Neural cell (in vitro differentiated cells): ENCODE measurements at regions not wholly inside any gene's neighbourhood (a gene's known extent, or its start where the extent isn't known, plus 50 kb on each side); places are given as distances from the start of the nearest gene placed in this dataset.

Experiments used
- H2AFZ ChIP-seq: fragments of 200-600, 300-800 bp; sonication (generic), shearing (Covaris generic); 2 replicates; pipeline ENCODE4 v1.6.0; 2014; ENCODE audit warnings: low read depth, mild to moderate bottlenecking, antibody characterized with exemption, low read length, moderate library complexity
- H3F3A ChIP-seq: fragments of 200-600 bp; shearing (Covaris generic); 2 replicates; pipeline ENCODE4 v1.6.1; 2016; ENCODE audit warnings: mild to moderate bottlenecking, moderate library complexity, mixed read lengths, antibody characterized with exemption, low read length; ENCODE audit not compliant: insufficient read depth, poor library complexity, severe bottlenecking
- H3K27ac ChIP-seq: fragments of 200-600, 300-800 bp; sonication (generic), shearing (Covaris generic); 2 replicates; pipeline ENCODE4 v1.5.1; 2014; ENCODE audit warnings: mild to moderate bottlenecking, low read length, moderate library complexity
- H3K27me3 ChIP-seq: fragments of 300-800, 200-600 bp; sonication (generic), shearing (Covaris generic); 2 replicates; pipeline ENCODE4 v1.6.0; 2014; ENCODE audit warnings: mild to moderate bottlenecking, low read depth, low read length, moderate library complexity; ENCODE audit not compliant: insufficient read depth
- H3K36me3 ChIP-seq: fragments of 300-800, 200-600 bp; sonication (generic), shearing (Covaris generic); 2 replicates; pipeline ENCODE4 v1.5.1; 2014; ENCODE audit warnings: mild to moderate bottlenecking, antibody characterized with exemption, low read length, moderate library complexity; ENCODE audit not compliant: insufficient read depth
- H3K4me2 ChIP-seq: fragments of 300-800, 200-600 bp; sonication (generic), shearing (Covaris generic); 2 replicates; pipeline ENCODE4 v1.6.0; 2014; ENCODE audit warnings: mild to moderate bottlenecking, low read length
- H3K4me3 ChIP-seq: fragments of 300-800, 200-600 bp; sonication (generic), shearing (Covaris generic); 2 replicates; pipeline ENCODE4 v1.5.1; 2014; ENCODE audit warnings: mild to moderate bottlenecking, low read length, moderate library complexity
- H3K79me2 ChIP-seq: fragments of 200-600 bp; shearing (Covaris generic); replicated peaks from 2 replicates; pipeline ENCODE4 v1.6.0; 2014; ENCODE audit warnings: mild to moderate bottlenecking, low read length, moderate library complexity; ENCODE audit not compliant: insufficient read depth
- H3K9ac ChIP-seq: fragments of 300-800, 200-600 bp; sonication (generic), shearing (Covaris generic); 2 replicates; pipeline ENCODE4 v1.6.1; 2016; ENCODE audit warnings: mild to moderate bottlenecking, low read length, mixed read lengths
- H3K9me2 ChIP-seq: fragments of 200-600 bp; shearing (Covaris generic); 2 replicates; pipeline ENCODE4 v1.6.1; 2016; ENCODE audit warnings: mild to moderate bottlenecking, low read length, mixed read lengths; ENCODE audit not compliant: insufficient read depth
- H3K9me3 ChIP-seq: fragments of 200-600, 300-800 bp; sonication (generic), shearing (Covaris generic); 2 replicates; pipeline ENCODE4 v1.6.1; 2016; ENCODE audit warnings: mild to moderate bottlenecking, mixed run types, low read length, moderate library complexity, mixed read lengths
- H4K20me1 ChIP-seq: fragments of 200-600 bp; shearing (Covaris generic); 2 replicates; pipeline ENCODE4 v1.6.1; 2016; ENCODE audit warnings: mild to moderate bottlenecking, mixed run types; ENCODE audit not compliant: insufficient read depth
- EP300 ChIP-seq: fragments of 450-650 bp; conservative IDR thresholded peaks from 2 replicates; pipeline ENCODE4 v1.6.1; 2014; ENCODE audit warnings: antibody characterized with exemption, mild to moderate bottlenecking, moderate library complexity; ENCODE audit not compliant: poor library complexity, severe bottlenecking
- EZH2 ChIP-seq: fragments of 200-600, 300-800 bp; shearing (Covaris generic), sonication (generic); IDR thresholded peaks from 2 replicates; pipeline ENCODE4 v1.6.1; 2014; ENCODE audit warnings: antibody characterized with exemption, low read length, borderline replicate concordance, mild to moderate bottlenecking; ENCODE audit not compliant: insufficient read depth, poor library complexity, severe bottlenecking
- MXI1 ChIP-seq: fragments of 450-650 bp; conservative IDR thresholded peaks from 2 replicates; pipeline ENCODE4 v1.6.1; 2014; ENCODE audit warnings: antibody characterized with exemption, mild to moderate bottlenecking; ENCODE audit not compliant: poor library complexity, severe bottlenecking
- POLR2AphosphoS5 ChIP-seq: IDR thresholded peaks from 2 replicates; pipeline ENCODE4 v1.6.1; 2012
- RAD21 ChIP-seq: fragments of 450-650 bp; conservative IDR thresholded peaks from 2 replicates; pipeline ENCODE4 v1.6.1; 2014; ENCODE audit warnings: antibody characterized with exemption, mild to moderate bottlenecking, moderate library complexity
- SMC3 ChIP-seq: fragments of 450-650 bp; conservative IDR thresholded peaks from 2 replicates; pipeline ENCODE4 v1.6.1; 2014; ENCODE audit warnings: antibody characterized with exemption, mild to moderate bottlenecking, moderate library complexity; ENCODE audit not compliant: poor library complexity
- TAF1 ChIP-seq: IDR thresholded peaks from 2 replicates; pipeline ENCODE4 v1.6.1; 2012; ENCODE audit warnings: low read depth
- TF ChIP-seq, protein P1 (sequence below): IDR thresholded peaks from 2 replicates; pipeline ENCODE4 v1.6.1; 2012; ENCODE audit warnings: borderline replicate concordance
- TF ChIP-seq, protein P2 (sequence below): fragments of 450-650 bp; IDR thresholded peaks from 2 replicates; pipeline ENCODE4 v1.5.1; 2014; ENCODE audit warnings: antibody characterized with exemption, mild to moderate bottlenecking, moderate library complexity; ENCODE audit not compliant: poor library complexity, severe bottlenecking

DNA sequence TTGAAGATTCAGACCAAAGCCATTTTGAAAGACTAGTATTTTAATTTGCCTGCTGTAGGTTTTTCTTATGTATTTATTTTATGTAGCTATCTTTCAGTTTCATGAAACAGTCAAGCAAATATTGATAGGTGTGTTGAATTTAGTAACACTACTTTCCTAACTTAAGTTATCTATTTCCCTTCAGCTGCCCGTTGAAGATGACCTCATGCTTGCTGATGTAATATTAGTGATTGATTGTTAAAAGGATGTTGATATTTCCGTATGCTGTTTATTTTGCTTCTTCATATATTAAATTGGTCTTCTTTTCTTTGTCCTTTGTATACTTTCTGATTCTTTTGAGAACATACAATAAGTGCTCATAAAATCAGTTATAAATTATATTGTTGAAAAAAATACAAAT, 86.8 kb upstream of the CHORDC1 start:
- Histone ChIP-seq H3K27ac (no peak overlapping the region), H3K27me3 (no peaks in the 10 kb centered on the region), H4K20me1 (no peaks in the 10 kb centered on the region), H3K9me2 (no peaks in the 10 kb centered on the region), H3K36me3 (no peaks in the 10 kb centered on the region), H3K9ac (no peak overlapping the region), H3K79me2 (no peaks in the 10 kb centered on the region), H3F3A (no peaks in the 10 kb centered on the region), H3K9me3 (no peaks in the 10 kb centered on the region), H2AFZ (no peak overlapping the region), H3K4me3 (no peak overlapping the region), H3K4me2 (no peak overlapping the region)
- TF ChIP-seq, protein P1, sequence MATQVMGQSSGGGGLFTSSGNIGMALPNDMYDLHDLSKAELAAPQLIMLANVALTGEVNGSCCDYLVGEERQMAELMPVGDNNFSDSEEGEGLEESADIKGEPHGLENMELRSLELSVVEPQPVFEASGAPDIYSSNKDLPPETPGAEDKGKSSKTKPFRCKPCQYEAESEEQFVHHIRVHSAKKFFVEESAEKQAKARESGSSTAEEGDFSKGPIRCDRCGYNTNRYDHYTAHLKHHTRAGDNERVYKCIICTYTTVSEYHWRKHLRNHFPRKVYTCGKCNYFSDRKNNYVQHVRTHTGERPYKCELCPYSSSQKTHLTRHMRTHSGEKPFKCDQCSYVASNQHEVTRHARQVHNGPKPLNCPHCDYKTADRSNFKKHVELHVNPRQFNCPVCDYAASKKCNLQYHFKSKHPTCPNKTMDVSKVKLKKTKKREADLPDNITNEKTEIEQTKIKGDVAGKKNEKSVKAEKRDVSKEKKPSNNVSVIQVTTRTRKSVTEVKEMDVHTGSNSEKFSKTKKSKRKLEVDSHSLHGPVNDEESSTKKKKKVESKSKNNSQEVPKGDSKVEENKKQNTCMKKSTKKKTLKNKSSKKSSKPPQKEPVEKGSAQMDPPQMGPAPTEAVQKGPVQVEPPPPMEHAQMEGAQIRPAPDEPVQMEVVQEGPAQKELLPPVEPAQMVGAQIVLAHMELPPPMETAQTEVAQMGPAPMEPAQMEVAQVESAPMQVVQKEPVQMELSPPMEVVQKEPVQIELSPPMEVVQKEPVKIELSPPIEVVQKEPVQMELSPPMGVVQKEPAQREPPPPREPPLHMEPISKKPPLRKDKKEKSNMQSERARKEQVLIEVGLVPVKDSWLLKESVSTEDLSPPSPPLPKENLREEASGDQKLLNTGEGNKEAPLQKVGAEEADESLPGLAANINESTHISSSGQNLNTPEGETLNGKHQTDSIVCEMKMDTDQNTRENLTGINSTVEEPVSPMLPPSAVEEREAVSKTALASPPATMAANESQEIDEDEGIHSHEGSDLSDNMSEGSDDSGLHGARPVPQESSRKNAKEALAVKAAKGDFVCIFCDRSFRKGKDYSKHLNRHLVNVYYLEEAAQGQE: no peak
- TF ChIP-seq TAF1 (no peak), EZH2 (no peak), SMC3 (no peak), EP300 (no peak)
- TF ChIP-seq, protein P2, sequence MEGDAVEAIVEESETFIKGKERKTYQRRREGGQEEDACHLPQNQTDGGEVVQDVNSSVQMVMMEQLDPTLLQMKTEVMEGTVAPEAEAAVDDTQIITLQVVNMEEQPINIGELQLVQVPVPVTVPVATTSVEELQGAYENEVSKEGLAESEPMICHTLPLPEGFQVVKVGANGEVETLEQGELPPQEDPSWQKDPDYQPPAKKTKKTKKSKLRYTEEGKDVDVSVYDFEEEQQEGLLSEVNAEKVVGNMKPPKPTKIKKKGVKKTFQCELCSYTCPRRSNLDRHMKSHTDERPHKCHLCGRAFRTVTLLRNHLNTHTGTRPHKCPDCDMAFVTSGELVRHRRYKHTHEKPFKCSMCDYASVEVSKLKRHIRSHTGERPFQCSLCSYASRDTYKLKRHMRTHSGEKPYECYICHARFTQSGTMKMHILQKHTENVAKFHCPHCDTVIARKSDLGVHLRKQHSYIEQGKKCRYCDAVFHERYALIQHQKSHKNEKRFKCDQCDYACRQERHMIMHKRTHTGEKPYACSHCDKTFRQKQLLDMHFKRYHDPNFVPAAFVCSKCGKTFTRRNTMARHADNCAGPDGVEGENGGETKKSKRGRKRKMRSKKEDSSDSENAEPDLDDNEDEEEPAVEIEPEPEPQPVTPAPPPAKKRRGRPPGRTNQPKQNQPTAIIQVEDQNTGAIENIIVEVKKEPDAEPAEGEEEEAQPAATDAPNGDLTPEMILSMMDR: no peak

DNA sequence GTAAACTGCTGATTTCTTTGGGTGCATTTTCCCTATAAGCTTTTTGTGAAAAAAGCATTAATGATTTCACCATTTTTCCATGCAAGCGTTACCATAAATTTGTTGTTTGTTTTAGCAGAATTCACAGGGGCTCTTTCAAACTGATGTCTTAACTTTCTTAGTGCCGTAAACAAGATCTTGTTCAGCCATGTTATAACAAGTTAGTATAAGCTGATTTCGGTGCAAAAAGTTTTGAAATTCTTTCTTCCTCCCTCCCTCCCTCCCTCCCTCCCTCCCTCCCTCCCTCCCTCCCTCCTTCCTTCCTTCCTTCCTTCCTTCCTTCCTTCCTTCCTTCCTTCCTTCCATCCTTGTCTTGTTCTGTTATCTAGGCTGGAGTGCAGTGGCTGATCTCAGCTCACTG, 71.7 kb upstream of the CHORDC1 start:
- Histone ChIP-seq H3K27me3 (no peaks in the 10 kb centered on the region), H3K4me3 (no peak overlapping the region), H3K9me2 (no peaks in the 10 kb centered on the region), H3K79me2 (no peaks in the 10 kb centered on the region), H4K20me1 (no peaks in the 10 kb centered on the region), H3K4me2 (no peak overlapping the region), H3K27ac (no peak overlapping the region), H3F3A (no peaks in the 10 kb centered on the region), H3K36me3 (no peaks in the 10 kb centered on the region), H3K9me3 (no peaks in the 10 kb centered on the region), H3K9ac (no peak overlapping the region), H2AFZ (no peak overlapping the region)
- no peak for TF ChIP-seq TAF1
- no peak for TF ChIP-seq EZH2
- TF ChIP-seq RAD21: no peak
- no peak for TF ChIP-seq POLR2AphosphoS5
- TF ChIP-seq, protein P2: no peak
- TF ChIP-seq MXI1: no peak
- TF ChIP-seq EP300: no peak
- no peak for TF ChIP-seq SMC3
